ENCODE measurements at regions not wholly inside any gene's neighbourhood (a gene's known extent, or its start where the extent isn't known, plus 50 kb on each side); places are given as distances from the start of the nearest gene placed in this dataset.

DNA sequence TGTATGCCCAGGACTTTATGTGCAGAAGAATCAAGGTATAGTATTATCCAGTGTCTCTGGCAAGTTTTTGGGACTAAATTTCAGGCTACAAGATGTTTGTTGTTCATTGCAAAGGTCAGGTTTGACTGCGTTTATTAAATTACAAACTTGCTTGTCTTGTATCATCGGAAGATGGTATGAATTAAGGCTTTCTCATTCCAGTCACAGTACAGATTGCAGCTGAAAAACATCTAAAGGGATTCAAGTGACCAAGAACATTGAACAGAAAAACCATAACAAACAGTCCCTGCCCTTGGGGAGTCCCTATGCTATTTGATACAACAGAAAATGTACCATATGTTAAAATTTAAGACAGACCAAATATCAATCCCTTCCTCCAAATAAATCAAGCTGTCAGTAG, 244.7 kb upstream of the TNC start:
- Histone ChIP-seq H2AFZ (ENCODE audit: low read depth, low read length) (no peak overlapping the region), H3K4me1 (ENCODE audit: insufficient read depth, low read length) (no peaks in the 10 kb centered on the region), H3K36me3 (ENCODE audit: insufficient read depth, low read length) (no peaks in the 10 kb centered on the region), H4K20me1 (ENCODE audit: insufficient read depth, low read length) (no peaks in the 10 kb centered on the region), H3K79me2 (ENCODE audit: insufficient read depth, low read length) (no peaks in the 10 kb centered on the region), H3K4me2 (ENCODE audit: insufficient read depth, low read length) (no peak overlapping the region), H3K9ac (ENCODE audit: low read depth, low read length) (no peak overlapping the region), H3K4me3 (ENCODE audit: low read depth in 1 of 2, low read length in 2 of 2) (no peak overlapping the region), H3K9me3 (ENCODE audit: insufficient read depth, low read length, severe bottlenecking) (no peaks in the 10 kb centered on the region), H3K27me3 (ENCODE audit: insufficient read depth, low read length, poor library complexity) (no peaks in the 10 kb centered on the region), H3K27ac (ENCODE audit: low read length) (no peak overlapping the region)
- no peak for TF ChIP-seq EZH2 (IDR thresholded peaks at IDR 0.05; ENCODE audit: borderline replicate concordance, low read depth, low read length, severe bottlenecking)
- TF ChIP-seq, protein P1, sequence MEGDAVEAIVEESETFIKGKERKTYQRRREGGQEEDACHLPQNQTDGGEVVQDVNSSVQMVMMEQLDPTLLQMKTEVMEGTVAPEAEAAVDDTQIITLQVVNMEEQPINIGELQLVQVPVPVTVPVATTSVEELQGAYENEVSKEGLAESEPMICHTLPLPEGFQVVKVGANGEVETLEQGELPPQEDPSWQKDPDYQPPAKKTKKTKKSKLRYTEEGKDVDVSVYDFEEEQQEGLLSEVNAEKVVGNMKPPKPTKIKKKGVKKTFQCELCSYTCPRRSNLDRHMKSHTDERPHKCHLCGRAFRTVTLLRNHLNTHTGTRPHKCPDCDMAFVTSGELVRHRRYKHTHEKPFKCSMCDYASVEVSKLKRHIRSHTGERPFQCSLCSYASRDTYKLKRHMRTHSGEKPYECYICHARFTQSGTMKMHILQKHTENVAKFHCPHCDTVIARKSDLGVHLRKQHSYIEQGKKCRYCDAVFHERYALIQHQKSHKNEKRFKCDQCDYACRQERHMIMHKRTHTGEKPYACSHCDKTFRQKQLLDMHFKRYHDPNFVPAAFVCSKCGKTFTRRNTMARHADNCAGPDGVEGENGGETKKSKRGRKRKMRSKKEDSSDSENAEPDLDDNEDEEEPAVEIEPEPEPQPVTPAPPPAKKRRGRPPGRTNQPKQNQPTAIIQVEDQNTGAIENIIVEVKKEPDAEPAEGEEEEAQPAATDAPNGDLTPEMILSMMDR (IDR thresholded peaks at IDR 0.05; ENCODE audit: borderline replicate concordance, extremely low read depth, low read length, poor library complexity, severe bottlenecking) = no peak
- ATAC-seq (ENCODE audit: insufficient read depth, low read depth) = no peak
- DNase-seq = no peak

DNA sequence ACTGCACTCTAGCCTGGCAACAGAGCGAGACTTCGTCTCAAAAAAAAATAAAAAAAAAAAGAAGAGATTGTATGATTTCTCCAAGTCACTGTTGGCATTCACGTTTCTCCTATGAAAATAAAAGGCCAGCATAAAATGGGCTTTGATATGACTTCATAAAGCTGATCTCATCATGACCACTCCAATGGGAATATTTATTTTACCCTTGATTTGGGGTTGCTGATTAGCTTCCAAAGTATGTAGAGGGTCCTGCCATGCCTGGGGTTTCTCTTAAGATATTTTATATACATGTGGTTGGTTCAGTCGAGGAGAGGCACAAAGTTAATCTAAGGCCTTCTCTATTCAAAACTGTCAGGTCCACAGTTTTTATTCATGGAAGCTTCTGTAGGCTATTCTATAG, 247.0 kb upstream of the TNC start:
- H3K4me1 ChIP-seq (ENCODE audit: insufficient read depth, low read length) = no peaks in the 10 kb centered on the region
- TF ChIP-seq EZH2 (IDR thresholded peaks at IDR 0.05; ENCODE audit: borderline replicate concordance, low read depth, low read length, severe bottlenecking) = no peak
- TF ChIP-seq, protein P1 (IDR thresholded peaks at IDR 0.05; ENCODE audit: borderline replicate concordance, extremely low read depth, low read length, poor library complexity, severe bottlenecking) = no peak
- ATAC-seq (ENCODE audit: insufficient read depth, low read depth) = no peak

DNA sequence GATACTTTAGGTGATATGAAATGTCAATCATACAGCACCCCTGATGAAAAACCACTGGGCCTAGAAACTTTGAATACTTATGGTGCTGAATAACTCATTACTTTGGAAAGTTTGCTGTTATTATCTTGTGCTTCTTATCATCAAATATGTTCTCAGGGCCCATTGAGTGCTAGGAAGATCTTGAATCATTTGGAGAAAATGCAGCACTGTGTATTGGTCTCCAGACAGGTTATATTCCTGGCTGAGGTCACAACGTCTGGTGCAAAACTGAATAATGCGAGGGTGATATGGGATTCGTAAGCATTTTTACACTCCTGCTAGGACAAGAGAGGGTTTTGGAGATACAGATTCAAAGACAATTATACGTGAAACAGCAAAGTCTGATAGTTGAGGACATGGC, 249.4 kb upstream of the TNC start:
- Histone ChIP-seq H4K20me1 (ENCODE audit: insufficient read depth, low read length) (no peaks in the 10 kb centered on the region), H3K36me3 (ENCODE audit: insufficient read depth, low read length) (no peaks in the 10 kb centered on the region), H3K4me2 (ENCODE audit: insufficient read depth, low read length) (no peak overlapping the region), H3K79me2 (ENCODE audit: insufficient read depth, low read length) (no peaks in the 10 kb centered on the region), H3K9ac (ENCODE audit: low read depth, low read length) (no peak overlapping the region), H3K27me3 (ENCODE audit: insufficient read depth, low read length, poor library complexity) (no peaks in the 10 kb centered on the region), H3K9me3 (ENCODE audit: insufficient read depth, low read length, severe bottlenecking) (no peaks in the 10 kb centered on the region), H3K27ac (ENCODE audit: low read length) (no peak overlapping the region), H3K4me3 (ENCODE audit: low read depth in 1 of 2, low read length in 2 of 2) (no peak overlapping the region), H2AFZ (ENCODE audit: low read depth, low read length) (no peak overlapping the region), H3K4me1 (ENCODE audit: insufficient read depth, low read length) (no peaks in the 10 kb centered on the region)
- no peak for TF ChIP-seq EZH2 (IDR thresholded peaks at IDR 0.05; ENCODE audit: borderline replicate concordance, low read depth, low read length, severe bottlenecking)
- TF ChIP-seq, protein P1 (IDR thresholded peaks at IDR 0.05; ENCODE audit: borderline replicate concordance, extremely low read depth, low read length, poor library complexity, severe bottlenecking) = no peak
- DNase-seq (no peak), ATAC-seq (ENCODE audit: insufficient read depth, low read depth) (no peak)

More for the DNA sequence above, 247.0 kb upstream of the TNC start:
- Histone ChIP-seq H3K9ac (ENCODE audit: low read depth, low read length) (no peak overlapping the region), H4K20me1 (ENCODE audit: insufficient read depth, low read length) (no peaks in the 10 kb centered on the region), H2AFZ (ENCODE audit: low read depth, low read length) (no peak overlapping the region), H3K9me3 (ENCODE audit: insufficient read depth, low read length, severe bottlenecking) (no peaks in the 10 kb centered on the region), H3K36me3 (ENCODE audit: insufficient read depth, low read length) (no peaks in the 10 kb centered on the region), H3K4me2 (ENCODE audit: insufficient read depth, low read length) (no peak overlapping the region), H3K79me2 (ENCODE audit: insufficient read depth, low read length) (no peaks in the 10 kb centered on the region), H3K4me3 (ENCODE audit: low read depth in 1 of 2, low read length in 2 of 2) (no peak overlapping the region), H3K27me3 (ENCODE audit: insufficient read depth, low read length, poor library complexity) (no peaks in the 10 kb centered on the region), H3K27ac (ENCODE audit: low read length) (no peak overlapping the region)
- no peak for DNase-seq

Measured in DND-41 (cell line).